Activated T-helper 1 cell treated with anti-CD3 and anti-CD28 coated beads, Interleukin-2, amount 50 U/mL, for 16 hours (primary cell): ENCODE measurements at regions not wholly inside any gene's neighbourhood (a gene's known extent, or its start where the extent isn't known, plus 50 kb on each side); places are given as distances from the start of the nearest gene placed in this dataset.
"Not testable (repeated sequence)": the region's sequence is repeated elsewhere in the genome, so short reads cannot be mapped to it uniquely, and the experiment has no call there.

ENCODE experiments used
- DNase-seq, 2 donors: peaks; one replicate each; pipeline ENCODE4 v3.0.0-alpha.2; 2020; ENCODE audit warnings: low read depth in 1 of 2, low spot score in 1 of 2

GRCh38 chr12:125304029-125304428 is 238.8 kb downstream of the AACS start:
- no peak for DNase-seq

GRCh38 chr12:125305231-125305630 is 240.0 kb downstream of the AACS start:
- no peak for DNase-seq

GRCh38 chr12:125310461-125310860 is 245.2 kb downstream of the AACS start:
- no peak for DNase-seq

GRCh38 chr12:125311050-125311449 is 245.8 kb downstream of the AACS start:
- no peak for DNase-seq

- DNase-seq, result no peak
These were observed 247.2 kb downstream of the AACS start for GRCh38 chr12:125312471-125312870.

GRCh38 chr12:125314051-125314755 is 249.0 kb downstream of the AACS start:
- DNase-seq, result no peak

- no peak for DNase-seq
These were observed 250.5 kb downstream of the AACS start for GRCh38 chr12:125315771-125316170.

- no peak for DNase-seq
These were observed 254.9 kb downstream of the AACS start for GRCh38 chr12:125320177-125320576.

GRCh38 chr12:125324861-125325490 is 259.7 kb downstream of the AACS start:
- no peak for DNase-seq

- no peak for DNase-seq
These were observed 264.2 kb downstream of the AACS start for GRCh38 chr12:125329239-125330102.

- DNase-seq, result peak in 1 of 2 donors; percentile 2
These were observed 265.6 kb downstream of the AACS start for GRCh38 chr12:125330645-125331341.

- DNase-seq, result no peak
These were observed 266.3 kb downstream of the AACS start for GRCh38 chr12:125331342-125332052.

GRCh38 chr12:125332900-125333299 is 267.7 kb downstream of the AACS start:
- no peak for DNase-seq

- DNase-seq, result no peak
These were observed 271.0 kb downstream of the AACS start for GRCh38 chr12:125336246-125336645.

GRCh38 chr12:125340791-125341190 is 275.6 kb downstream of the AACS start:
- no peak for DNase-seq

GRCh38 chr12:125341422-125341821 is 276.2 kb downstream of the AACS start:
- no peak for DNase-seq

- no peak for DNase-seq
These were observed 278.4 kb downstream of the AACS start for GRCh38 chr12:125343649-125344048.

GRCh38 chr12:125346362-125346761 is 281.1 kb downstream of the AACS start:
- no peak for DNase-seq

- DNase-seq, result no peak
These were observed 286.6 kb downstream of the AACS start for GRCh38 chr12:125351788-125352187.

GRCh38 chr12:125353002-125353401 is 287.8 kb downstream of the AACS start:
- DNase-seq, result not testable (repeated sequence)

GRCh38 chr12:125353871-125354270 is 288.6 kb downstream of the AACS start:
- DNase-seq, result no peak
